ENCODE measurements at regions not wholly inside any gene's neighbourhood (a gene's known extent, or its start where the extent isn't known, plus 50 kb on each side); places are given as distances from the start of the nearest gene placed in this dataset.

DNA sequence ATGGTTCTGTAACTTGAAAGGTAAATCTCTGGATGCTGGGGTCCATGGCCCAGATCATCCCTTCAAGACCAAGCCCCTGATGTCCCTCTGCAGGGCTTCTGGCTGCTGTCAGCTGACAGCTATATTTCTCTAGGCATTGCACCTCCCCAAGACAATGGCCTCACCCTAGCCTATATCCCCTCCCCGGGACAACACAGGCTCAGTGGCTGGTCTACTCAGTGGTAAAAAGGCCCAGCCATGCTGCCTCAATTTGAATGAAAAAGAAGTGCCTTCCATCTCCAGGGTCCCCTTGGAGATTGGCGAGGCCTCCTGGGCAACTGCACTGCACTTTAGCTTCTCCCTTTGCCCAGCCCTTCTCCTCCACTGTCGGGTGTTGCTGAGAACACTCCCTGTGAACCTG, 602.8 kb downstream of the CDH26 start:
- intact Hi-C loops (cut with DNase I), result no loop called here
- H3K4me1 ChIP-seq, result no peaks in the 10 kb centered on the region
- TF ChIP-seq, protein P1, sequence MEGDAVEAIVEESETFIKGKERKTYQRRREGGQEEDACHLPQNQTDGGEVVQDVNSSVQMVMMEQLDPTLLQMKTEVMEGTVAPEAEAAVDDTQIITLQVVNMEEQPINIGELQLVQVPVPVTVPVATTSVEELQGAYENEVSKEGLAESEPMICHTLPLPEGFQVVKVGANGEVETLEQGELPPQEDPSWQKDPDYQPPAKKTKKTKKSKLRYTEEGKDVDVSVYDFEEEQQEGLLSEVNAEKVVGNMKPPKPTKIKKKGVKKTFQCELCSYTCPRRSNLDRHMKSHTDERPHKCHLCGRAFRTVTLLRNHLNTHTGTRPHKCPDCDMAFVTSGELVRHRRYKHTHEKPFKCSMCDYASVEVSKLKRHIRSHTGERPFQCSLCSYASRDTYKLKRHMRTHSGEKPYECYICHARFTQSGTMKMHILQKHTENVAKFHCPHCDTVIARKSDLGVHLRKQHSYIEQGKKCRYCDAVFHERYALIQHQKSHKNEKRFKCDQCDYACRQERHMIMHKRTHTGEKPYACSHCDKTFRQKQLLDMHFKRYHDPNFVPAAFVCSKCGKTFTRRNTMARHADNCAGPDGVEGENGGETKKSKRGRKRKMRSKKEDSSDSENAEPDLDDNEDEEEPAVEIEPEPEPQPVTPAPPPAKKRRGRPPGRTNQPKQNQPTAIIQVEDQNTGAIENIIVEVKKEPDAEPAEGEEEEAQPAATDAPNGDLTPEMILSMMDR (IDR thresholded peaks at IDR 0.05), result no peak
- H3K27me3 ChIP-seq, result no peaks in the 10 kb centered on the region
- H3K9me3 ChIP-seq, result no peaks in the 10 kb centered on the region
- no peak overlapping the region for H3K27ac ChIP-seq
- H3K4me3 ChIP-seq, result no peak overlapping the region
- H3K36me3 ChIP-seq, result no peaks in the 10 kb centered on the region
- no peak for DNase-seq (ENCODE audit: low spot score in 2 of 2)

DNA sequence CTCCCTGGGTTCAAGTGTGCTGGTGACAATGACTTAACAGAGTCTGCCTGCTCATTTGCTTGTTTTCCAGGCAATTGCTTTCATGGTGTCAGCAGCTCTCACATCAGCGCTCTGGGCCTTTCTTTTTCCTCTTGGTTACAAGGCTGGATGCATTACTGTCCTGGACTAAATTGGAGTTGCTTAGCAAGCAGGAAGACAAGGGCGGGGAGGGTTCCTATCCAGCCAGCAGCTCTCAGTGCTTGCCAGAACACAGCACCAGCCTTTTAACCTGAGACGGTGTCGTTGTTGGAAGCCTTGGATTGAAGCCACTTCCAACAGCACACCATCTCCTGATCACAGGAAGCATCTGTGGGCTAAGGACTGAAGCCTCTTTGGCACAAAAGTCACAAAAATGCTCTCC, 606.9 kb downstream of the CDH26 start:
- intact Hi-C loops (cut with DNase I), result no loop called here
- no peaks in the 10 kb centered on the region for H3K4me1 ChIP-seq
- H3K27ac ChIP-seq, result no peak overlapping the region
- H3K27me3 ChIP-seq, result no peaks in the 10 kb centered on the region
- no peak for DNase-seq (ENCODE audit: low spot score in 2 of 2)
- no peaks in the 10 kb centered on the region for H3K36me3 ChIP-seq
- TF ChIP-seq, protein P1 (IDR thresholded peaks at IDR 0.05), result no peak
- H3K9me3 ChIP-seq, result no peaks in the 10 kb centered on the region
- no peak overlapping the region for H3K4me3 ChIP-seq

DNA sequence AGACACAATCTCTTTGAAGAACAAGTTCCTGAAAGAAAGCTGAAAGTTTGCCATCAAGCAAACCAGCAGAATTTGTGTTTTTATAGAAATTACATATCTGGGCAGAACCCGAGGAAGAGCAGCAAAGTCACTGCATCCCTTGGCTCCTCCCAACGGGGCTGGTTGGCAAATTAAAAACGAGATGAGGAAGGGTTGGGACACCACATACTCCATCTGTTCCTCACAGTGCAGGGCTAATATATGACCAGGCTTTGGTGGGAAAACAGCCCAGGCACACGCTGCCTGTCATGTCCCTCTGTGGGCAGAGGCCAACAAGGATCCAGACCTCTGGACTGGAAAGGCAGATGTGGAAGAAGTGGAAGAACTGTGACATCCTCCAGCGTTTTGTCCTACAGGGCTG, 607.3 kb downstream of the CDH26 start:
- intact Hi-C loops (cut with DNase I), result no loop called here
- H3K27ac ChIP-seq, result no peak overlapping the region

DNA sequence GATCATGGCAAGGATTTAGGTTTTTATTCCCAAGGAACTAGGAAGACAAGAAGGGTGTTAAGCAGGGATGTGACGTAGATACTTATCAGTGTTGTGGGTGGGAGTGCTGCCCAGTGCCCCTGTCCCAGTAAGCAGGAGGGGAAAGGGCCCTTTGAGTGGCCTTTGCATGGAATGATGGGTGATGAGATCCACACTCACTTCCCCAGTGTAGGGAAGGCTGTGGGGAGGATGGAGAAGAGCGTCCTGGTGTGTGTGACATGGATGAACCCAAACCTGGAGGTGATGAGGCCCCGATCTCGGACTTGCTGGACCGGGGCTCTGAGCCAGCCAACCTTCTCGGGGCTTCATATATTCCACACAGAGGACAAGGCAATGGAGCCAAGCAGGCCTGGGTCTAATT, 610.9 kb downstream of the CDH26 start:
- no peak for DNase-seq (ENCODE audit: low spot score in 2 of 2)
- intact Hi-C loops (cut with DNase I), result no loop called here

More for the DNA sequence above, 607.3 kb downstream of the CDH26 start:
- no peaks in the 10 kb centered on the region for H3K9me3 ChIP-seq
- H3K36me3 ChIP-seq, result no peaks in the 10 kb centered on the region
- no peaks in the 10 kb centered on the region for H3K4me1 ChIP-seq
- H3K27me3 ChIP-seq, result no peaks in the 10 kb centered on the region
- no peak overlapping the region for H3K4me3 ChIP-seq
- TF ChIP-seq, protein P1 (IDR thresholded peaks at IDR 0.05), result no peak
- no peak for DNase-seq (ENCODE audit: low spot score in 2 of 2)

DNA sequence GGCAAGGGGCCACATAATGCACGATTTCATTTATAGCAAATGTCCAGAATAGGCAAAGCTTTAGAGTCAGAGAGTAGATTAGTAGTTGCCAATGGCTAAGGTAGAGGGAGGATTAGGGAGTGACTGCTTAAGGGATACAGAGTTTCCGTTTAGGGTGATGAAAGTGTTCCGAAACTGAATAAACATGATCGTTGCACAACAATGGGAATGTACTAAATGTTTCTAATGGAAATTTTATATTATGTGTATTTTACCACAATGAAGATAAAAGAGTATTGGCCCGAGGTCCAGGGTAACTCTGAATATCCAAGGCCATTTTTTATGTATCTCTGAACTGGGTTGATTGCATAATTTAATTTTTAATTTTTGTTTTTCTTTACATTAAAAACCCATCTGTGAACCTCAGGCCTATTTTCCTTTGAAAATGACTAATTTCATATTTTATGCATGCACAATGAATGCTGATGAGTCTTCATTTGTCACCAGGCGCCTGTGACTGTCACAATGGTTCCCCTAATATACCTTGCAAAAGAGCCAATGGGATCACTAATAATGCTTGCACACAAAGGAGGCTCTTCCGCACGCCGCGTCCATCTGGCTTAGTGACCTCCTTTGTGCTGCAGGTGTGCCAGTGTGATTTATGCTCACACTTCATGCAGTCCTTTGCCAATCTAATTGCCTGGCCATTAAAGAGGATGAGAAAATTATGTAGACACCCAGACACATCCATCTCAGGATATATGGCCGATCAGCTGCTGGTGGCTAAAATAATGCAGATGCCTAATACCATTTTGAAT, 612.5 kb downstream of the CDH26 start:
- H3K4me1 ChIP-seq, result no peaks in the 10 kb centered on the region
- no peaks in the 10 kb centered on the region for H3K9me3 ChIP-seq
- H3K36me3 ChIP-seq, result no peaks in the 10 kb centered on the region
- intact Hi-C loops (cut with DNase I), result no loop called here
- no peaks in the 10 kb centered on the region for H3K27me3 ChIP-seq
- DNase-seq (ENCODE audit: low spot score in 2 of 2), result no peak
- no peak overlapping the region for H3K4me3 ChIP-seq
- H3K27ac ChIP-seq, result no peak overlapping the region
- TF ChIP-seq, protein P1 (IDR thresholded peaks at IDR 0.05), result no peak

More for the DNA sequence above, 610.9 kb downstream of the CDH26 start:
- no peaks in the 10 kb centered on the region for H3K4me1 ChIP-seq
- no peak overlapping the region for H3K4me3 ChIP-seq
- no peak overlapping the region for H3K27ac ChIP-seq
- H3K27me3 ChIP-seq, result no peaks in the 10 kb centered on the region
- H3K36me3 ChIP-seq, result no peaks in the 10 kb centered on the region
- TF ChIP-seq, protein P1 (IDR thresholded peaks at IDR 0.05), result no peak
- no peaks in the 10 kb centered on the region for H3K9me3 ChIP-seq

Measured in ascending aorta (tissue), 2 donors.